ENCODE measurements at regions not wholly inside any gene's neighbourhood (a gene's known extent, or its start where the extent isn't known, plus 50 kb on each side); places are given as distances from the start of the nearest gene placed in this dataset.

GRCh38 chr16:48899500-48899899, 289.5 kb upstream of the N4BP1 start:
- H3K36me3 ChIP-seq (ENCODE audit: control insufficient read depth in 1 of 2, insufficient read depth in 2 of 2, low read length in 1 of 2), result no peaks in the 10 kb centered on the region
- H3K9me3 ChIP-seq (ENCODE audit: control insufficient read depth, low read length), result no peaks in the 10 kb centered on the region
- 63 to 65% methylated on average over 1 of the region's 1 CpG for WGBS, 2 donors
- no peak overlapping the region for H3K4me3 ChIP-seq (ENCODE audit: low read length in 2 of 2)
- DNase-seq (no peak), ATAC-seq (ENCODE audit: low FRiP score) (no peak)
- H3K4me1 ChIP-seq (ENCODE audit: control insufficient read depth in 1 of 2, insufficient read depth in 2 of 2, low read length in 2 of 2), result no peaks in the 10 kb centered on the region
- intact Hi-C loops (cut with DNase I), result no loop called here
- H3K27me3 ChIP-seq (ENCODE audit: control insufficient read depth in 1 of 2, insufficient read depth in 2 of 2, low read length in 1 of 2), result no peaks in the 10 kb centered on the region
- H3K27ac ChIP-seq (ENCODE audit: low read depth in 1 of 2, low read length in 2 of 2), result no peak overlapping the region

GRCh38 chr16:48897698-48898205, 287.8 kb upstream of the N4BP1 start:
- H3K4me3 ChIP-seq (ENCODE audit: low read length in 2 of 2), result no peak overlapping the region
- no peaks in the 10 kb centered on the region for H3K27me3 ChIP-seq (ENCODE audit: control insufficient read depth in 1 of 2, insufficient read depth in 2 of 2, low read length in 1 of 2)
- intact Hi-C loops (cut with DNase I), result no loop called here
- DNase-seq (no peak), ATAC-seq (ENCODE audit: low FRiP score) (no peak)
- H3K4me1 ChIP-seq (ENCODE audit: control insufficient read depth in 1 of 2, insufficient read depth in 2 of 2, low read length in 2 of 2), result no peaks in the 10 kb centered on the region
- H3K36me3 ChIP-seq (ENCODE audit: control insufficient read depth in 1 of 2, insufficient read depth in 2 of 2, low read length in 1 of 2), result no peaks in the 10 kb centered on the region
- H3K9me3 ChIP-seq (ENCODE audit: control insufficient read depth, low read length), result no peaks in the 10 kb centered on the region
- 69 to 71% methylated on average over 8 of the region's 8 CpGs for WGBS, 2 donors
- no peak overlapping the region for H3K27ac ChIP-seq (ENCODE audit: low read depth in 1 of 2, low read length in 2 of 2)

- Histone ChIP-seq H3K4me1 (ENCODE audit: control insufficient read depth in 1 of 2, insufficient read depth in 2 of 2, low read length in 2 of 2) (no peaks in the 10 kb centered on the region), H3K27me3 (ENCODE audit: control insufficient read depth in 1 of 2, insufficient read depth in 2 of 2, low read length in 1 of 2) (no peaks in the 10 kb centered on the region), H3K4me3 (ENCODE audit: low read length in 2 of 2) (no peak overlapping the region), H3K36me3 (ENCODE audit: control insufficient read depth in 1 of 2, insufficient read depth in 2 of 2, low read length in 1 of 2) (no peaks in the 10 kb centered on the region), H3K27ac (ENCODE audit: low read depth in 1 of 2, low read length in 2 of 2) (no peak overlapping the region), H3K9me3 (ENCODE audit: control insufficient read depth, low read length) (no peaks in the 10 kb centered on the region)
- intact Hi-C loops (cut with DNase I), result no loop called here
- ATAC-seq (ENCODE audit: low FRiP score) (no peak), DNase-seq (no peak)
- 29 to 30% methylated on average over 5 of the region's 5 CpGs for WGBS, 2 donors
Observed at GRCh38 chr16:48895142-48895541, 285.2 kb upstream of the N4BP1 start.

- intact Hi-C loops (cut with DNase I), result no loop called here
- no peaks in the 10 kb centered on the region for H3K36me3 ChIP-seq (ENCODE audit: control insufficient read depth in 1 of 2, insufficient read depth in 2 of 2, low read length in 1 of 2)
- no peak overlapping the region for H3K27ac ChIP-seq (ENCODE audit: low read depth in 1 of 2, low read length in 2 of 2)
- DNase-seq (no peak), ATAC-seq (ENCODE audit: low FRiP score) (no peak)
- no peaks in the 10 kb centered on the region for H3K9me3 ChIP-seq (ENCODE audit: control insufficient read depth, low read length)
- H3K4me3 ChIP-seq (ENCODE audit: low read length in 2 of 2), result no peak overlapping the region
- no peaks in the 10 kb centered on the region for H3K27me3 ChIP-seq (ENCODE audit: control insufficient read depth in 1 of 2, insufficient read depth in 2 of 2, low read length in 1 of 2)
- no peaks in the 10 kb centered on the region for H3K4me1 ChIP-seq (ENCODE audit: control insufficient read depth in 1 of 2, insufficient read depth in 2 of 2, low read length in 2 of 2)
- WGBS, 2 donors, result 94 to 95% methylated on average over 2 of the region's 2 CpGs
Observed at GRCh38 chr16:48892893-48893292, 282.9 kb upstream of the N4BP1 start.

GRCh38 chr16:48887646-48888210, 277.7 kb upstream of the N4BP1 start:
- ATAC-seq (ENCODE audit: low FRiP score), result no peak
- DNase-seq, result no peak
- no peak overlapping the region for H3K27ac ChIP-seq (ENCODE audit: low read depth in 1 of 2, low read length in 2 of 2)
- no peak overlapping the region for H3K4me3 ChIP-seq (ENCODE audit: low read length in 2 of 2)
- no peaks in the 10 kb centered on the region for H3K9me3 ChIP-seq (ENCODE audit: control insufficient read depth, low read length)
- intact Hi-C loops (cut with DNase I), result no loop called here
- no peaks in the 10 kb centered on the region for H3K36me3 ChIP-seq (ENCODE audit: control insufficient read depth in 1 of 2, insufficient read depth in 2 of 2, low read length in 1 of 2)
- H3K4me1 ChIP-seq (ENCODE audit: control insufficient read depth in 1 of 2, insufficient read depth in 2 of 2, low read length in 2 of 2), result no peaks in the 10 kb centered on the region
- WGBS, 2 donors, result 51 to 53% methylated on average over 9 of the region's 9 CpGs
- no peaks in the 10 kb centered on the region for H3K27me3 ChIP-seq (ENCODE audit: control insufficient read depth in 1 of 2, insufficient read depth in 2 of 2, low read length in 1 of 2)

GRCh38 chr16:48885471-48885870, 275.5 kb upstream of the N4BP1 start:
- DNase-seq, result no peak
- no peaks in the 10 kb centered on the region for H3K36me3 ChIP-seq (ENCODE audit: control insufficient read depth in 1 of 2, insufficient read depth in 2 of 2, low read length in 1 of 2)
- no peaks in the 10 kb centered on the region for H3K4me1 ChIP-seq (ENCODE audit: control insufficient read depth in 1 of 2, insufficient read depth in 2 of 2, low read length in 2 of 2)
- no peak overlapping the region for H3K4me3 ChIP-seq (ENCODE audit: low read length in 2 of 2)
- ATAC-seq (ENCODE audit: low FRiP score), result no peak
- H3K27me3 ChIP-seq (ENCODE audit: control insufficient read depth in 1 of 2, insufficient read depth in 2 of 2, low read length in 1 of 2), result no peaks in the 10 kb centered on the region
- H3K9me3 ChIP-seq (ENCODE audit: control insufficient read depth, low read length), result no peaks in the 10 kb centered on the region
- intact Hi-C loops (cut with DNase I), result no loop called here
- H3K27ac ChIP-seq (ENCODE audit: low read depth in 1 of 2, low read length in 2 of 2), result no peak overlapping the region
- WGBS, 2 donors, result 46 to 49% methylated on average over 9 of the region's 9 CpGs

GRCh38 chr16:48881272-48881671, 271.3 kb upstream of the N4BP1 start:
- Histone ChIP-seq H3K4me3 (ENCODE audit: low read length in 2 of 2) (no peak overlapping the region), H3K9me3 (ENCODE audit: control insufficient read depth, low read length) (no peaks in the 10 kb centered on the region), H3K4me1 (ENCODE audit: control insufficient read depth in 1 of 2, insufficient read depth in 2 of 2, low read length in 2 of 2) (no peaks in the 10 kb centered on the region), H3K27me3 (ENCODE audit: control insufficient read depth in 1 of 2, insufficient read depth in 2 of 2, low read length in 1 of 2) (no peaks in the 10 kb centered on the region), H3K27ac (ENCODE audit: low read depth in 1 of 2, low read length in 2 of 2) (no peak overlapping the region), H3K36me3 (ENCODE audit: control insufficient read depth in 1 of 2, insufficient read depth in 2 of 2, low read length in 1 of 2) (no peaks in the 10 kb centered on the region)
- 75 to 81% methylated on average over 2 of the region's 2 CpGs for WGBS, 2 donors
- no peak for ATAC-seq (ENCODE audit: low FRiP score)
- intact Hi-C loops (cut with DNase I), result no loop called here
- DNase-seq, result no peak

GRCh38 chr16:48879223-48880122, 269.5 kb upstream of the N4BP1 start:
- no peak overlapping the region for H3K27ac ChIP-seq (ENCODE audit: low read depth in 1 of 2, low read length in 2 of 2)
- no peak overlapping the region for H3K4me3 ChIP-seq (ENCODE audit: low read length in 2 of 2)
- 54% methylated on average over 14 of the region's 14 CpGs for WGBS, 2 donors
- DNase-seq, result no peak
- H3K27me3 ChIP-seq (ENCODE audit: control insufficient read depth in 1 of 2, insufficient read depth in 2 of 2, low read length in 1 of 2), result no peaks in the 10 kb centered on the region
- H3K9me3 ChIP-seq (ENCODE audit: control insufficient read depth, low read length), result no peaks in the 10 kb centered on the region
- H3K4me1 ChIP-seq (ENCODE audit: control insufficient read depth in 1 of 2, insufficient read depth in 2 of 2, low read length in 2 of 2), result no peaks in the 10 kb centered on the region
- no peaks in the 10 kb centered on the region for H3K36me3 ChIP-seq (ENCODE audit: control insufficient read depth in 1 of 2, insufficient read depth in 2 of 2, low read length in 1 of 2)
- intact Hi-C loops (cut with DNase I), result no loop called here
- ATAC-seq (ENCODE audit: low FRiP score), result no peak

GRCh38 chr16:48877946-48878345, 268.0 kb upstream of the N4BP1 start:
- H3K36me3 ChIP-seq (ENCODE audit: control insufficient read depth in 1 of 2, insufficient read depth in 2 of 2, low read length in 1 of 2), result no peaks in the 10 kb centered on the region
- no peak overlapping the region for H3K27ac ChIP-seq (ENCODE audit: low read depth in 1 of 2, low read length in 2 of 2)
- no peaks in the 10 kb centered on the region for H3K9me3 ChIP-seq (ENCODE audit: control insufficient read depth, low read length)
- H3K4me1 ChIP-seq (ENCODE audit: control insufficient read depth in 1 of 2, insufficient read depth in 2 of 2, low read length in 2 of 2), result no peaks in the 10 kb centered on the region
- ATAC-seq (ENCODE audit: low FRiP score) (no peak), DNase-seq (no peak)
- no peak overlapping the region for H3K4me3 ChIP-seq (ENCODE audit: low read length in 2 of 2)
- 71 to 85% methylated on average over 3 of the region's 3 CpGs for WGBS, 2 donors
- H3K27me3 ChIP-seq (ENCODE audit: control insufficient read depth in 1 of 2, insufficient read depth in 2 of 2, low read length in 1 of 2), result no peaks in the 10 kb centered on the region
- intact Hi-C loops (cut with DNase I), result no loop called here

Data from aorta (tissue), 5 donors.